ENCODE measurements at regions not wholly inside any gene's neighbourhood (a gene's known extent, or its start where the extent isn't known, plus 50 kb on each side); places are given as distances from the start of the nearest gene placed in this dataset.

DNA sequence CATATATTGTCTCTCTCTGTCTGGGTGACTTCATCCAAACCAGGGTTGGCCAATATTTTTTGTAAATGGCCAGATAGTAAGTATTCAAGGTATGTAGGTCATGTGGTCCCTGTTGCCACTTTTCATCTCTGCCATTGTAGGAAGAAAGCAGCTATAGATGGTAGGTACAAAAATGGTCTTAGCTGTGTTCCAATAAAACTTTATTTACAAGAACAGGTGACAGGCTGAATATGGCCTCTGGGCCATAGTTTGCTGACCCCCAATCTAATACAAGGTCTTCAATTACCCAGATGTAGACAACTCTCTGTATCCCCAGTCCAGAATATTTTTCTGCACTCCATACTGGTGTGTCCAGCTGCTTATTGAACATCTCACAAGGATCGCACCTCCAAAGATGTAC lies 166.2 kb upstream of the FZD8 start:
- H2AFZ ChIP-seq (ENCODE audit: control insufficient read depth, low read depth, low read length) = no peak overlapping the region
- no peak overlapping the region for H3K4me3 ChIP-seq
- H3K36me3 ChIP-seq (ENCODE audit: control insufficient read depth in 2 of 2, insufficient read depth in 2 of 2, low read length in 1 of 2) = no peaks in the 10 kb centered on the region
- no TSS peak for BruUV-seq (replicated peaks)
- no peak overlapping the region for H3K27ac ChIP-seq (ENCODE audit: control insufficient read depth, insufficient read depth)
- intact Hi-C loops (cut with micrococcal nuclease; ENCODE audit: unreplicated experiment) = no loop called here
- no peaks in the 10 kb centered on the region for H4K20me1 ChIP-seq (ENCODE audit: control insufficient read depth, insufficient read depth)
- RAD21 ChIA-PET (ENCODE audit: unreplicated experiment) = interaction anchor here (0.5 kb wide), 1 partner anchor 25 kb away, joined by 3 read pairs; no protein-coding TSS in a partner anchor
- H3K27me3 ChIP-seq (replicated peaks in 1 of 2; ENCODE audit: control insufficient read depth in 2 of 2, insufficient read depth in 2 of 2, low read length in 1 of 2) = no peaks in the 10 kb centered on the region
- SMC1A ChIA-PET (ENCODE audit: uncharacterized antibody, unreplicated experiment) = interaction anchor here (0.8 to 1.6 kb wide), 2 partner anchors 13 to 172 kb away, joined by 3 to 4 read pairs; no protein-coding TSS in a partner anchor
- FAIRE-seq (no peak), DNase-seq (ENCODE audit: low read depth, low spot score) (no peak), ATAC-seq (no peak)
- in situ Hi-C loops (cut with MboI) = no loop called here
- CTCF ChIA-PET = no interaction called here
- 6% methylated on average over 1 of the region's 1 CpG for WGBS (ENCODE audit: insufficient coverage, insufficient replicate concordance, low lambda C conversion rate, missing lambda C conversion rate)
- no peaks in the 10 kb centered on the region; the same call in 2 of the 3 replicates for H3K9me3 ChIP-seq (replicated peaks; ENCODE audit: control insufficient read depth, insufficient read depth, low read length)
- no peak overlapping the region for H3K4me2 ChIP-seq (ENCODE audit: control insufficient read depth, insufficient read depth)
- POLR2A ChIA-PET = no interaction called here
- TF ChIP-seq, protein P1, sequence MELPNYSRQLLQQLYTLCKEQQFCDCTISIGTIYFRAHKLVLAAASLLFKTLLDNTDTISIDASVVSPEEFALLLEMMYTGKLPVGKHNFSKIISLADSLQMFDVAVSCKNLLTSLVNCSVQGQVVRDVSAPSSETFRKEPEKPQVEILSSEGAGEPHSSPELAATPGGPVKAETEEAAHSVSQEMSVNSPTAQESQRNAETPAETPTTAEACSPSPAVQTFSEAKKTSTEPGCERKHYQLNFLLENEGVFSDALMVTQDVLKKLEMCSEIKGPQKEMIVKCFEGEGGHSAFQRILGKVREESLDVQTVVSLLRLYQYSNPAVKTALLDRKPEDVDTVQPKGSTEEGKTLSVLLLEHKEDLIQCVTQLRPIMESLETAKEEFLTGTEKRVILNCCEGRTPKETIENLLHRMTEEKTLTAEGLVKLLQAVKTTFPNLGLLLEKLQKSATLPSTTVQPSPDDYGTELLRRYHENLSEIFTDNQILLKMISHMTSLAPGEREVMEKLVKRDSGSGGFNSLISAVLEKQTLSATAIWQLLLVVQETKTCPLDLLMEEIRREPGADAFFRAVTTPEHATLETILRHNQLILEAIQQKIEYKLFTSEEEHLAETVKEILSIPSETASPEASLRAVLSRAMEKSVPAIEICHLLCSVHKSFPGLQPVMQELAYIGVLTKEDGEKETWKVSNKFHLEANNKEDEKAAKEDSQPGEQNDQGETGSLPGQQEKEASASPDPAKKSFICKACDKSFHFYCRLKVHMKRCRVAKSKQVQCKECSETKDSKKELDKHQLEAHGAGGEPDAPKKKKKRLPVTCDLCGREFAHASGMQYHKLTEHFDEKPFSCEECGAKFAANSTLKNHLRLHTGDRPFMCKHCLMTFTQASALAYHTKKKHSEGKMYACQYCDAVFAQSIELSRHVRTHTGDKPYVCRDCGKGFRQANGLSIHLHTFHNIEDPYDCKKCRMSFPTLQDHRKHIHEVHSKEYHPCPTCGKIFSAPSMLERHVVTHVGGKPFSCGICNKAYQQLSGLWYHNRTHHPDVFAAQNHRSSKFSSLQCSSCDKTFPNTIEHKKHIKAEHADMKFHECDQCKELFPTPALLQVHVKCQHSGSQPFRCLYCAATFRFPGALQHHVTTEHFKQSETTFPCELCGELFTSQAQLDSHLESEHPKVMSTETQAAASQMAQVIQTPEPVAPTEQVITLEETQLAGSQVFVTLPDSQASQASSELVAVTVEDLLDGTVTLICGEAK (IDR thresholded peaks at IDR 0.05; ENCODE audit: borderline replicate concordance) = peak; percentile 52; the same call in 1 of the 2 replicates
- no peak for TF ChIP-seq PAX8 (IDR thresholded peaks at IDR 0.05)
- TF ChIP-seq, protein P2, sequence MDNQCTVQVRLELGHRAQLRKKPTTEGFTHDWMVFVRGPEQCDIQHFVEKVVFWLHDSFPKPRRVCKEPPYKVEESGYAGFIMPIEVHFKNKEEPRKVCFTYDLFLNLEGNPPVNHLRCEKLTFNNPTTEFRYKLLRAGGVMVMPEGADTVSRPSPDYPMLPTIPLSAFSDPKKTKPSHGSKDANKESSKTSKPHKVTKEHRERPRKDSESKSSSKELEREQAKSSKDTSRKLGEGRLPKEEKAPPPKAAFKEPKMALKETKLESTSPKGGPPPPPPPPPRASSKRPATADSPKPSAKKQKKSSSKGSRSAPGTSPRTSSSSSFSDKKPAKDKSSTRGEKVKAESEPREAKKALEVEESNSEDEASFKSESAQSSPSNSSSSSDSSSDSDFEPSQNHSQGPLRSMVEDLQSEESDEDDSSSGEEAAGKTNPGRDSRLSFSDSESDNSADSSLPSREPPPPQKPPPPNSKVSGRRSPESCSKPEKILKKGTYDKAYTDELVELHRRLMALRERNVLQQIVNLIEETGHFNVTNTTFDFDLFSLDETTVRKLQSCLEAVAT (IDR thresholded peaks at IDR 0.05) = no peak
- H3K4me1 ChIP-seq (ENCODE audit: control insufficient read depth, insufficient read depth, low read length) = no peaks in the 10 kb centered on the region
- H3K9ac ChIP-seq (ENCODE audit: control insufficient read depth, insufficient read depth, low read length) = no peak overlapping the region
- H3K79me2 ChIP-seq (ENCODE audit: control insufficient read depth, insufficient read depth, low read length) = no peaks in the 10 kb centered on the region
